ENCODE measurements at regions not wholly inside any gene's neighbourhood (a gene's known extent, or its start where the extent isn't known, plus 50 kb on each side); places are given as distances from the start of the nearest gene placed in this dataset.

DNA sequence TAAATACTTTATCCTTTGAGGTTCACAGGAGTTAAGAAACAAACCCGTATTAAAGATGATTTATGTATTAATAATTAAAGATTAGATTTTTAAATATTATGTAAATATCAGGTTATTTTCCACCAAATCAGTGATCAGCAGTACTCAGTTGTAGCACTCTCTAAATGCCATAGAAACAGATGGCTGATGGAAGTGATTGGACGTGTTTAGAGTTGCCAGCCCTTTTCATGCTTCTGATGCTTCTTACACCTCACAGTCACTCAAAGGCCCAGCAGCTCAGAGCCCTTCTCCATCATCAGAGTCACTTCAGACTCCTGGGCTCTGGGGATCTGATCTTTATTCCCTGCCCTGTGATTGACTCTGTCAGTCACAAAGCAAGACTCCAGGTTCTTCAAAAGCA is 170.1 kb upstream of the PGRMC2 start:
- Histone ChIP-seq H3K4me1 (ENCODE audit: insufficient read depth, low read length) (peaks cover 24% of the 10 kb centered on the region), H3K9ac (ENCODE audit: low read depth, low read length) (no peak overlapping the region), H3K4me3 (ENCODE audit: low read length) (no peak overlapping the region), H3K27me3 (ENCODE audit: insufficient read depth, low read length) (no peaks in the 10 kb centered on the region), H3K27ac (ENCODE audit: low read depth, low read length) (no peak overlapping the region), H3K36me3 (ENCODE audit: insufficient read depth, low read length) (no peaks in the 10 kb centered on the region), H3K9me3 (ENCODE audit: insufficient read depth, low read depth, low read length) (no peaks in the 10 kb centered on the region)
- WGBS = 100% methylated on average over 1 of the region's 2 CpGs

DNA sequence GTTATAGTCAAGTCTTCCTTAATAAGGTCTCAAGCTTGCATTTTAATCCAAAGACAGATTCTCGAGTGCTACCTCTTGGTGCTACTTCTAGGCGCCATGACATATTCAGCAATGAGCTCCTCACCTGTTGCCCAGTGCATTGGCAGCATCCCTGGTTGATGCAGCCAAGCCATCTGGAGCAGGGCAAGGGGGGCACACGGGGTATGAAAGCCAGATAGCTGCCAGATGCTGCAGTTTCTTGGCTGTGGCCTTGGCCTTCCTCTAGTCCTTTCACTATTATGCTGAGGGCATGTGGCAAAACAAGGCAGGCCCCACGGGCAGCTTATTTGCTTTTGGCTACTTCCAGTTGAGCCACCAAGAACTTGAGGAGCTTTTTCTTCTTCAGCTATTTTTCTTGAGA is 168.6 kb upstream of the PGRMC2 start:
- 93% methylated on average over 4 of the region's 4 CpGs for WGBS
- Histone ChIP-seq H3K9me3 (ENCODE audit: insufficient read depth, low read depth, low read length) (no peaks in the 10 kb centered on the region), H3K4me1 (ENCODE audit: insufficient read depth, low read length) (peaks cover 11% of the 10 kb centered on the region), H3K27ac (ENCODE audit: low read depth, low read length) (no peak overlapping the region), H3K4me3 (ENCODE audit: low read length) (no peak overlapping the region), H3K9ac (ENCODE audit: low read depth, low read length) (no peak overlapping the region), H3K36me3 (ENCODE audit: insufficient read depth, low read length) (no peaks in the 10 kb centered on the region), H3K27me3 (ENCODE audit: insufficient read depth, low read length) (no peaks in the 10 kb centered on the region)

DNA sequence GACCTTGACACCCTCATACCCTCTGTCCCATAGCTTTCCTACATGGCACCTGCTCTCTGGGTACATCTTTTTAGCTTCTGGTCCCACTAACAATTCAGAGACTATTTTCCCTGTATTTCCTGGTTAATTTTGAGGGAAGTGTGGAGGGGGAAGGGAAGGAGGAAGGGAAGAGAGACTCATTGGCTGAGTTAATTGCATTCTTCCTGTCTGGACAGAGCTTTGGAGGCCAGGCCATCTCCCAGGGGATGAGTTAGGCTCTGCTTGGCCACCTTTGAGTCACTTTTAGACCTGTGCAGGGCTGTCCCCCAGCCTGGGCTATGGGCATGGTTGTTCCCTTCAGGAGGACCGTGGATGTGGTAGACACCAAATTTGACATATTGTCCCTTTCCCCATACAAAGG is 167.9 kb upstream of the PGRMC2 start:
- Histone ChIP-seq H3K27me3 (ENCODE audit: insufficient read depth, low read length) (no peaks in the 10 kb centered on the region), H3K27ac (ENCODE audit: low read depth, low read length) (no peak overlapping the region), H3K9me3 (ENCODE audit: insufficient read depth, low read depth, low read length) (no peaks in the 10 kb centered on the region), H3K36me3 (ENCODE audit: insufficient read depth, low read length) (no peaks in the 10 kb centered on the region), H3K9ac (ENCODE audit: low read depth, low read length) (no peak overlapping the region), H3K4me1 (ENCODE audit: insufficient read depth, low read length) (peaks cover 6% of the 10 kb centered on the region; the same call in 1 of the 2 replicates), H3K4me3 (ENCODE audit: low read length) (no peak overlapping the region)
- 100% methylated on average over 1 of the region's 1 CpG for WGBS

DNA sequence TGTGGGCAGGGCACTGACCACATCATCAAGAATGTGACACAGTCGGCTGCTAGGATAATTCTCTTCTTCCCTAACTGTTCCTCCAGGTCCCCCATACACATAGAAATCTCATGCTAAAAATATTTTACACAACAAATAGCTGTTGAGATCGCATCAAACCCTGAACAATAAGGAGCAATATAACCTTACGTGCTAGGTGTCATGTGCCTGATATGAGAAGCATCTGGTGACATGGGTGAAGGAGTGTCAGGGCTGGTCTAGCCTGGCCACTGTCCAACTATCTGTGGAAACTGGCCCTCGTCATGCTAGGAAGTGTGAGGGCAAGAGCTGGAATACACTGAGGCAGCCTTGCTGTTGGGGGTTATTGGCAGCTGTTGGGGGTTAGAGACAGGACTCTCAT is 167.3 kb upstream of the PGRMC2 start:
- H3K9ac ChIP-seq (ENCODE audit: low read depth, low read length) = no peak overlapping the region
- H3K27ac ChIP-seq (ENCODE audit: low read depth, low read length) = no peak overlapping the region
- H3K4me1 ChIP-seq (ENCODE audit: insufficient read depth, low read length) = peaks cover 6% of the 10 kb centered on the region; the same call in 1 of the 2 replicates
- H3K4me3 ChIP-seq (ENCODE audit: low read length) = no peak overlapping the region
- H3K36me3 ChIP-seq (ENCODE audit: insufficient read depth, low read length) = no peaks in the 10 kb centered on the region
- WGBS = 92% methylated on average over 4 of the region's 4 CpGs
- no peaks in the 10 kb centered on the region for H3K9me3 ChIP-seq (ENCODE audit: insufficient read depth, low read depth, low read length)
- H3K27me3 ChIP-seq (ENCODE audit: insufficient read depth, low read length) = no peaks in the 10 kb centered on the region

DNA sequence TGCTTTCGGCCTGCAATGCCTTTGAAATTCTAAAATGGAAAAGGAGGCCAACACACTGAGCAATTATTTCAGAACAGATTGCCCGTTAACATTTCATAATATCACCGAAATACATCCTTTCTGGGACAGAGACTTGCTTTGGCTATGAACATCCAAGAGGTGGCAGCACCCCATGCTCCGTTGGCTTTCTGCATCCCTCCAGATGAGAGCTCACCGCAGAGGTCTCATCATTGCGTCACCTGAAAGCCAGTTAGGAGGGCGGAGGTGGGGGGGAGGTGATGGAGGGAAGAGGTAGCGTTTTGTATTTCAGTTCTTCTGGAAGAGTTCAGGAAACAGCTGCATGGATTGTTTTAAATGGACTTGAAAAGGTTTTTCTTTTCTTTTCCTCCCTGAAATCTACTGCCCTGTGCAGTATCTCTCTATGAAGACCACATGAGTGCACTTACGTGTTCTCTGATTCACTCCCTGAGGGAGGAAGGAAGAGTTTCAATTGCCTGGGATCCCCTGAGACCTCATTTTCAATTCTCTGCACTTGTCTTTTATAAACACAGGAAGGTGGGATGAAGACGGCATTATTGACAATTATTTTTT is 166.8 kb upstream of the PGRMC2 start:
- H3K27me3 ChIP-seq (ENCODE audit: insufficient read depth, low read length) = no peaks in the 10 kb centered on the region
- WGBS = 25% methylated on average over 9 of the region's 10 CpGs
- no peak overlapping the region for H3K9ac ChIP-seq (ENCODE audit: low read depth, low read length)
- no peak overlapping the region for H3K4me3 ChIP-seq (ENCODE audit: low read length)
- no peaks in the 10 kb centered on the region for H3K9me3 ChIP-seq (ENCODE audit: insufficient read depth, low read depth, low read length)
- H3K36me3 ChIP-seq (ENCODE audit: insufficient read depth, low read length) = no peaks in the 10 kb centered on the region
- H3K27ac ChIP-seq (ENCODE audit: low read depth, low read length) = no peak overlapping the region
- H3K4me1 ChIP-seq (ENCODE audit: insufficient read depth, low read length) = peaks cover 6% of the 10 kb centered on the region; the same call in 1 of the 2 replicates

DNA sequence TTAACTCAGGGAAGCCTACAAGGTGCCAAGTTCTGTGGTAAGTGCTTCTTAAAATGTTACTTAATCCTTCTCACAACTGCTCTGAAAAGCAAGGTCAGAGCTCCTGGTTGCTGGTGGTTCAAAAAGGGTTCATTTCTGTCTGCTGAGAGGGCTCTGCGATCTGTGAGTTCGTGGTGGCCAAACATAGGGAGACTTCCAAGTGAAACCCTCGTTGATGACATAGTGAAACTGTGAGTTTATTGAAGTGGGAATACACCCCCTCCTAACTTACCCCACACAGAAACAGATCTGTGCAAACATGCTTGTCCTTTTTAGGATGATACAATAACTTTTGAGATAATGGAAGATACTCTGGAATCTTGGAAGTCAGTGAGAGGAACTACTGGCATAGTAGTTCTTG is 164.8 kb upstream of the PGRMC2 start:
- Histone ChIP-seq H3K4me1 (ENCODE audit: insufficient read depth, low read length) (peaks cover 6% of the 10 kb centered on the region; the same call in 1 of the 2 replicates), H3K9ac (ENCODE audit: low read depth, low read length) (no peak overlapping the region), H3K4me3 (ENCODE audit: low read length) (no peak overlapping the region), H3K9me3 (ENCODE audit: insufficient read depth, low read depth, low read length) (no peaks in the 10 kb centered on the region), H3K27ac (ENCODE audit: low read depth, low read length) (no peak overlapping the region), H3K27me3 (ENCODE audit: insufficient read depth, low read length) (no peaks in the 10 kb centered on the region), H3K36me3 (ENCODE audit: insufficient read depth, low read length) (no peaks in the 10 kb centered on the region)
- WGBS = 85% methylated on average over 2 of the region's 3 CpGs

DNA sequence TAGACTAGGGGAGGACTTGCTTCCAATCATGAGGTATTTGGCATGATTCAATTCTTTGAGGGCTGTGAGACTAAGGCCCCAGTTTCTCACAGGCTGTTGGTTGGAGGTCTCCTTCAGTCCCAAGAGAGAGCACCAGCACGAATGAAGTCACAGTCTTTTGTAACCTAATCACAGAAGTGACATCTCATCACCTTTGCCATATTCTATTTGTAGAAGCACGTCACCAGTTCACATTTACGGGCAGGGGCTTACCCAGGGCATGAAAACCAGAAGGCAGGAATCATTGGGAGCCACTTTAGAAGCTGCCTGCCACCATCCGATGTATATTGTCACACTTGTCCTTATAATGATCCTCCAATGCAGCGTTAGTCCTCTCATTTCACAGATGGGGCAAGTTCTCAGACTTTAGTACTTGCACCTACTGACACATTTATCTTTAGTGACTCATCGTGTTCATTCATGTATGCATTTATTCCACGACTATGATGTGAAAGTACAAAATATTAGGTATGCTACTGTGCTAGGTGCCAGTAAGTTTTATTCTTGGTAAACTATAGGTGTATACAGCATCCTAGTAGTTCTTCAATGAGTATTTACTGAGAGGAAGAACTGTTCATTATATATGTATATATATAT is 163.8 kb upstream of the PGRMC2 start:
- H3K36me3 ChIP-seq (ENCODE audit: insufficient read depth, low read length) = no peaks in the 10 kb centered on the region
- WGBS = 93% methylated on average over 7 of the region's 7 CpGs
- no peak overlapping the region for H3K4me3 ChIP-seq (ENCODE audit: low read length)
- no peaks in the 10 kb centered on the region for H3K9me3 ChIP-seq (ENCODE audit: insufficient read depth, low read depth, low read length)
- no peaks in the 10 kb centered on the region for H3K27me3 ChIP-seq (ENCODE audit: insufficient read depth, low read length)
- peaks cover 6% of the 10 kb centered on the region; the same call in 1 of the 2 replicates for H3K4me1 ChIP-seq (ENCODE audit: insufficient read depth, low read length)
- no peak overlapping the region for H3K9ac ChIP-seq (ENCODE audit: low read depth, low read length)
- no peak overlapping the region for H3K27ac ChIP-seq (ENCODE audit: low read depth, low read length)

DNA sequence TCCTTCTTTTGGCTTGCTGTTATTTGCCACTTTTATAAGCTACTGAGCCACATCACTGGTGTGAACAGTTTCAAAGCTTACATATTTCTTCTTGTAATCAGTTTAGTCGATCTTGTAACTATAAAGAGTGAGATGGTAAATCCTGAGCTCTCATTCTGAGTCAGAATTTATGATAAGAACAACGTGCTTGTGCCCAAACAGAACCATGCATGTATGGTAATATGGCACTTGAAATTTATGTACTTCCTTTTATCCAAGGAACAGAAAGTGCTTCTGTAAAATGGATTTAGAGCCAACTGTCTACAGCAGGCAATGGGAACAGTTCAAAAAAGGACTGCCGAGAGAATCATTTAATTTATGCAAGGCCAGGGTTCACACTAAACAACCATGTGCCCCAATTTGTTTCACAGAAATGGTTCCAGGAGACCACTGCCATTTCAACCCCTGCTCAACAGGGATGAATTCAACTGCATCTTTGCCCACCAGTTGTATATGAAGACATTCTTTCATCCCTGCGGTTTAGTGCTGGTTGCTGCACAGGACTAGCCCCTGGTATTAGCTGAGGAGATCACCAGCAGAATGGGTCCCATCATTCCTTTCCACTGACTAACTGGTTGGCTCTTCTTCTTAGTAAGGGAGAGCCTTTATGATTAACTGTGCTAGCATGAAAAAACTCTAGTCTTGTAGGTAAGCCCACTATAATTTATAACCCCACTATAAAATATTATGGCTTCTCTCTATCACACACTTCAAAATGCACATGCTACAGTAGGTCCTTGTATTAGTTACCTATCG is 162.9 kb upstream of the PGRMC2 start:
- Histone ChIP-seq H3K4me3 (ENCODE audit: low read length) (no peak overlapping the region), H3K36me3 (ENCODE audit: insufficient read depth, low read length) (no peaks in the 10 kb centered on the region), H3K9ac (ENCODE audit: low read depth, low read length) (no peak overlapping the region), H3K4me1 (ENCODE audit: insufficient read depth, low read length) (peaks cover 6% of the 10 kb centered on the region; the same call in 1 of the 2 replicates), H3K27ac (ENCODE audit: low read depth, low read length) (no peak overlapping the region), H3K9me3 (ENCODE audit: insufficient read depth, low read depth, low read length) (no peaks in the 10 kb centered on the region), H3K27me3 (ENCODE audit: insufficient read depth, low read length) (no peaks in the 10 kb centered on the region)
- WGBS = 98% methylated on average over 5 of the region's 5 CpGs

DNA sequence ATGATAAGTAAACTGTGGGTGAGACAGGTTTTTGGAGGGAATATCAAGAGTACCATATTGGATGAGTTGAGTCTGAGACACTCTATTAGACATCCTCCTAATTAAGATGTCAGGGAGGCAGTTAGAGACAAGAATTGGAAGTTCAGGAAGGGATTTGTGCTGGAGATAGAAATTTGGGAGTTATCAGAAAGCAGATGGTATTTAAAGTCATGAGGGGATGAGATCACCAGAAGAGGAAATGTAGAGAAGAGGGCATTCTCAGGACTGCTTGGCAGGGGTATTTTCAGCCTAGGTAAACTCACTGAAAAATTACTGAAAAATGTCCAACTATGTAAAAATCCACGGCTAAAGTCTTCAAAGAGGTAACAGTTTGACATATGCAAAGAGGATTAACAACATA is 161.6 kb upstream of the PGRMC2 start:
- Histone ChIP-seq H3K9me3 (ENCODE audit: insufficient read depth, low read depth, low read length) (0 out of 2 replicates have a peak, but pooled peaks cover 3% of the 10 kb centered on the region), H3K27ac (ENCODE audit: low read depth, low read length) (no peak overlapping the region), H3K4me3 (ENCODE audit: low read length) (no peak overlapping the region), H3K36me3 (ENCODE audit: insufficient read depth, low read length) (no peaks in the 10 kb centered on the region), H3K27me3 (ENCODE audit: insufficient read depth, low read length) (no peaks in the 10 kb centered on the region), H3K9ac (ENCODE audit: low read depth, low read length) (no peak overlapping the region), H3K4me1 (ENCODE audit: insufficient read depth, low read length) (0 out of 2 replicates have a peak, but pooled peaks cover 3% of the 10 kb centered on the region)
- WGBS = 83% methylated on average over 1 of the region's 1 CpG

DNA sequence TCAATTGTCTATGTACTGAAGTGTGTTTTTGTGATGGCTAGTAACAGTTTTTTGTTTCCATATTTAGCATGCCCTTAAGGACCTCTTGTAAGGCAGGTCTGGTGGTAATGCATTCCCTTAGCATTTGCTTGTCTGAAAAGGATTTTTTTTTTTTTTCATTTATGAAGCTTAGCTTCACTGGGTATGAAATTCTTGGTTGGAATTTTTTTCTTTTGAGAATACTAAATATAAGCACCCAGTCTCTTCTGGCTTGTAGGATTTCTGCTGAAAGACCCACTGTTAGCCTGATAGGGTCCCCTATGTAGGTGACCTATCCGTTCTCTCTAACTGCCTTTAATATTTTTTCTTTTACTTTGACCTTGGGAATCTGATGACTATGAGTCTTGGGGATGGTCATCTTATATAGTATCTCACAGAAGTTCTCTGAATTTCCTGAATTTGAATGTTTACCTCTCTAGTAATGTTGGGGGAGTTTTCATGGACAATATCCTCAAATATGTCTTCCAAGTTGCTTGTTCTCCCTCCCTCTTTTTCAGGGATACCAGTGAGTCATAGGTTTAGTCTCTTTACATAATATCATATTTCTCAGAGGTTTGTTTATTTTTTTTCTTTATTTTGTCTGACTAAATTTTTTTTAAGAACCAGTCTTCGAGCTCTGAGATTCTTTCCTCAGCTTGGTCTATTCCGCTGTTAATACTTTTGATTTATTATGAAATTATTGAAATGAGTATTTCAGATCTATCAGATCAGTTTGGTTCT is 157.1 kb upstream of the PGRMC2 start:
- whole genome bisulfite sequencing = 100% methylated on average over 1 of the region's 3 CpGs
- Histone ChIP-seq H3K4me3 (ENCODE audit: low read length) (no peak overlapping the region), H3K27me3 (ENCODE audit: insufficient read depth, low read length) (no peaks in the 10 kb centered on the region), H3K9ac (ENCODE audit: low read depth, low read length) (no peak overlapping the region), H3K4me1 (ENCODE audit: insufficient read depth, low read length) (no peaks in the 10 kb centered on the region), H3K27ac (ENCODE audit: low read depth, low read length) (no peak overlapping the region), H3K9me3 (ENCODE audit: insufficient read depth, low read depth, low read length) (peaks cover 21% of the 10 kb centered on the region), H3K36me3 (ENCODE audit: insufficient read depth, low read length) (no peaks in the 10 kb centered on the region)

DNA sequence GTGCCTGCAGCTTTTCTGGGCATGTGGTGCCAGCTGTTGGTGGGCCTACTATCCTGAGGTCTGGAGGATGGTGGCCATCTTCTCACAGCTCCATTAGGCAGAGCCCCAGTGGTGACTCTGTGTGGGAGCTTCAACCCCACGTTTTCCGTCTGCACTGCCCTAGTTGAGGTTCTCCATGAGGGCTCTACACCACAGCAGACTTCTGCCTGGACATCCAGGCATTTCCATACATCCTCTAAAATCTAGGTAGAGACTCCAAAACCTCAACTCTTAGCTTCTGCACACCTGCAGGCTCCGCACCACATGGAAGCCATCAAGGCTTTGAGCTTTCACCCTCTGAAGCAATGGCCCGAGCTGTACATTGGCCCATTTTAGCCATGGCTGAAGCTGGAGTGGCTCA is 153.3 kb upstream of the PGRMC2 start:
- Histone ChIP-seq H3K9ac (ENCODE audit: low read depth, low read length) (no peak overlapping the region), H3K4me3 (ENCODE audit: low read length) (no peak overlapping the region), H3K27ac (ENCODE audit: low read depth, low read length) (no peak overlapping the region), H3K4me1 (ENCODE audit: insufficient read depth, low read length) (no peaks in the 10 kb centered on the region), H3K9me3 (ENCODE audit: insufficient read depth, low read depth, low read length) (peaks cover 43% of the 10 kb centered on the region), H3K27me3 (ENCODE audit: insufficient read depth, low read length) (no peaks in the 10 kb centered on the region), H3K36me3 (ENCODE audit: insufficient read depth, low read length) (no peaks in the 10 kb centered on the region)
- WGBS = 96% methylated on average over 4 of the region's 4 CpGs

Measured in HUES64 (cell line).